ENCODE measurements at regions not wholly inside any gene's neighbourhood (a gene's known extent, or its start where the extent isn't known, plus 50 kb on each side); places are given as distances from the start of the nearest gene placed in this dataset.
"Not testable (repeated sequence)": the region's sequence is repeated elsewhere in the genome, so short reads cannot be mapped to it uniquely, and the experiment has no call there.

- H3K27me3 ChIP-seq (replicated peaks; ENCODE audit: insufficient read depth); H3K4me3 ChIP-seq; H3K9me2 ChIP-seq (ENCODE audit: insufficient read depth); H3K4me2 ChIP-seq (ENCODE audit: unreplicated experiment); H3K9ac ChIP-seq; in situ Hi-C loops (cut with MboI); H4K20me1 ChIP-seq (ENCODE audit: insufficient read depth); H3F3A ChIP-seq (ENCODE audit: insufficient read depth); H3K79me2 ChIP-seq (ENCODE audit: insufficient read depth); H2AFZ ChIP-seq; DNase-seq; H3K9me3 ChIP-seq (ENCODE audit: low read depth); H3K27ac ChIP-seq; H3K36me3 ChIP-seq (ENCODE audit: low read depth): not testable (repeated sequence)
- peaks cover 12% of the 10 kb centered on the region for H3K4me1 ChIP-seq (ENCODE audit: insufficient read depth)
- 91 to 92% methylated on average over 14 to 15 of the region's 16 CpGs for WGBS, 2 experiments (ENCODE audit: low coverage in 1 of 2, low lambda C conversion rate in 2 of 2, missing lambda C conversion rate in 2 of 2)
Measured at GRCh38 chr16:21536740-21537139, 62.6 kb upstream of the METTL9 start.

- peaks cover 12% of the 10 kb centered on the region for H3K4me1 ChIP-seq (ENCODE audit: insufficient read depth)
- H3K4me2 ChIP-seq (ENCODE audit: unreplicated experiment); H3K27ac ChIP-seq; H4K20me1 ChIP-seq (ENCODE audit: insufficient read depth); DNase-seq; H3K9me3 ChIP-seq (ENCODE audit: low read depth); in situ Hi-C loops (cut with MboI); H3K79me2 ChIP-seq (ENCODE audit: insufficient read depth); H3K9ac ChIP-seq; H3K4me3 ChIP-seq; H3K9me2 ChIP-seq (ENCODE audit: insufficient read depth); H3K27me3 ChIP-seq (replicated peaks; ENCODE audit: insufficient read depth); H3F3A ChIP-seq (ENCODE audit: insufficient read depth); H3K36me3 ChIP-seq (ENCODE audit: low read depth); H2AFZ ChIP-seq: not testable (repeated sequence)
- 94 to 96% methylated on average over 8 of the region's 8 CpGs for WGBS, 2 experiments (ENCODE audit: low coverage in 1 of 2, low lambda C conversion rate in 2 of 2, missing lambda C conversion rate in 2 of 2)
Measured at GRCh38 chr16:21537598-21537997, 61.8 kb upstream of the METTL9 start.

GRCh38 chr16:21539107-21539618 is 60.2 kb upstream of the METTL9 start:
- peak overlapping the region; percentile 75 for H2AFZ ChIP-seq
- DNase-seq; H3K4me2 ChIP-seq (ENCODE audit: unreplicated experiment); H3K9me2 ChIP-seq (ENCODE audit: insufficient read depth); H3K9me3 ChIP-seq (ENCODE audit: low read depth); in situ Hi-C loops (cut with MboI); H3K79me2 ChIP-seq (ENCODE audit: insufficient read depth); H3K9ac ChIP-seq; H3F3A ChIP-seq (ENCODE audit: insufficient read depth); H3K27me3 ChIP-seq (replicated peaks; ENCODE audit: insufficient read depth); H4K20me1 ChIP-seq (ENCODE audit: insufficient read depth); H3K4me3 ChIP-seq; H3K36me3 ChIP-seq (ENCODE audit: low read depth): not testable (repeated sequence)
- 57 to 58% methylated on average over 9 of the region's 9 CpGs for WGBS, 2 experiments (ENCODE audit: low coverage in 1 of 2, low lambda C conversion rate in 2 of 2, missing lambda C conversion rate in 2 of 2)
- peak overlapping the region; percentile 53 for H3K27ac ChIP-seq
- peaks cover 12% of the 10 kb centered on the region for H3K4me1 ChIP-seq (ENCODE audit: insufficient read depth)

GRCh38 chr16:21540770-21541433 is 58.5 kb upstream of the METTL9 start:
- H2AFZ ChIP-seq; DNase-seq; H3K4me3 ChIP-seq; H3K27me3 ChIP-seq (replicated peaks; ENCODE audit: insufficient read depth); H3K79me2 ChIP-seq (ENCODE audit: insufficient read depth); H3K36me3 ChIP-seq (ENCODE audit: low read depth); H3K9ac ChIP-seq; H3K9me2 ChIP-seq (ENCODE audit: insufficient read depth); H3K27ac ChIP-seq; H3K9me3 ChIP-seq (ENCODE audit: low read depth); H4K20me1 ChIP-seq (ENCODE audit: insufficient read depth); H3F3A ChIP-seq (ENCODE audit: insufficient read depth); H3K4me2 ChIP-seq (ENCODE audit: unreplicated experiment); in situ Hi-C loops (cut with MboI): not testable (repeated sequence)
- 70 to 73% methylated on average over 17 to 21 of the region's 21 CpGs for WGBS, 2 experiments (ENCODE audit: low coverage in 1 of 2, low lambda C conversion rate in 2 of 2, missing lambda C conversion rate in 2 of 2)
- peaks cover 12% of the 10 kb centered on the region for H3K4me1 ChIP-seq (ENCODE audit: insufficient read depth)

- H3K36me3 ChIP-seq (ENCODE audit: low read depth); H4K20me1 ChIP-seq (ENCODE audit: insufficient read depth); DNase-seq; H3K9me3 ChIP-seq (ENCODE audit: low read depth); in situ Hi-C loops (cut with MboI); H3F3A ChIP-seq (ENCODE audit: insufficient read depth); H3K79me2 ChIP-seq (ENCODE audit: insufficient read depth); H3K4me2 ChIP-seq (ENCODE audit: unreplicated experiment); H3K9me2 ChIP-seq (ENCODE audit: insufficient read depth); H2AFZ ChIP-seq; H3K27me3 ChIP-seq (replicated peaks; ENCODE audit: insufficient read depth); H3K27ac ChIP-seq; H3K4me3 ChIP-seq; H3K9ac ChIP-seq: not testable (repeated sequence)
- WGBS, 2 experiments (ENCODE audit: low coverage in 1 of 2, low lambda C conversion rate in 2 of 2, missing lambda C conversion rate in 2 of 2), result 39 to 48% methylated on average over 8 to 9 of the region's 10 CpGs
- H3K4me1 ChIP-seq (ENCODE audit: insufficient read depth), result peaks cover 12% of the 10 kb centered on the region
Measured at GRCh38 chr16:21541611-21542051, 57.7 kb upstream of the METTL9 start.

GRCh38 chr16:21542075-21542474 is 57.3 kb upstream of the METTL9 start:
- in situ Hi-C loops (cut with MboI); H4K20me1 ChIP-seq (ENCODE audit: insufficient read depth); H3K27ac ChIP-seq; H3K4me3 ChIP-seq; H3K4me2 ChIP-seq (ENCODE audit: unreplicated experiment); H2AFZ ChIP-seq; H3K9ac ChIP-seq; H3K27me3 ChIP-seq (replicated peaks; ENCODE audit: insufficient read depth); DNase-seq; H3K36me3 ChIP-seq (ENCODE audit: low read depth); H3F3A ChIP-seq (ENCODE audit: insufficient read depth); H3K9me3 ChIP-seq (ENCODE audit: low read depth); H3K9me2 ChIP-seq (ENCODE audit: insufficient read depth); H3K79me2 ChIP-seq (ENCODE audit: insufficient read depth): not testable (repeated sequence)
- 90 to 93% methylated on average over 12 to 13 of the region's 15 CpGs for WGBS, 2 experiments (ENCODE audit: low coverage in 1 of 2, low lambda C conversion rate in 2 of 2, missing lambda C conversion rate in 2 of 2)
- H3K4me1 ChIP-seq (ENCODE audit: insufficient read depth), result peaks cover 12% of the 10 kb centered on the region

- in situ Hi-C loops (cut with MboI); DNase-seq: not testable (repeated sequence)
Measured at GRCh38 chr16:21542491-21543124, 56.8 kb upstream of the METTL9 start.

More at GRCh38 chr16:21542491-21543124, 56.8 kb upstream of the METTL9 start:
- H3K4me2 ChIP-seq (ENCODE audit: unreplicated experiment); H3F3A ChIP-seq (ENCODE audit: insufficient read depth); H3K79me2 ChIP-seq (ENCODE audit: insufficient read depth); H2AFZ ChIP-seq; H3K36me3 ChIP-seq (ENCODE audit: low read depth); H3K9me3 ChIP-seq (ENCODE audit: low read depth); H4K20me1 ChIP-seq (ENCODE audit: insufficient read depth); H3K27ac ChIP-seq; H3K9me2 ChIP-seq (ENCODE audit: insufficient read depth); H3K27me3 ChIP-seq (replicated peaks; ENCODE audit: insufficient read depth); H3K4me3 ChIP-seq; H3K9ac ChIP-seq: not testable (repeated sequence)
- H3K4me1 ChIP-seq (ENCODE audit: insufficient read depth), result peaks cover 12% of the 10 kb centered on the region
- 71 to 92% methylated on average over 3 to 8 of the region's 15 CpGs for WGBS, 2 experiments (ENCODE audit: low coverage in 1 of 2, low lambda C conversion rate in 2 of 2, missing lambda C conversion rate in 2 of 2)
